ENCODE measurements at regions not wholly inside any gene's neighbourhood (a gene's known extent, or its start where the extent isn't known, plus 50 kb on each side); places are given as distances from the start of the nearest gene placed in this dataset.

- H3K27me3 Mint-ChIP-seq (ENCODE audit: unreplicated experiment) = no peaks in the 10 kb centered on the region
- H3K4me3 Mint-ChIP-seq (ENCODE audit: unreplicated experiment) = no peak overlapping the region
- peaks cover 5% of the 10 kb centered on the region for H3K4me1 Mint-ChIP-seq (ENCODE audit: unreplicated experiment)
- H3K9me3 Mint-ChIP-seq (ENCODE audit: unreplicated experiment) = no peaks in the 10 kb centered on the region
- TF ChIP-seq CTCF (IDR thresholded peaks at IDR 0.05; ENCODE audit: unreplicated experiment) = no peak
- no peak overlapping the region for H3K27ac Mint-ChIP-seq (ENCODE audit: unreplicated experiment)
- no peak for DNase-seq (ENCODE audit: low spot score)
- peaks cover 3% of the 10 kb centered on the region for H3K36me3 Mint-ChIP-seq (ENCODE audit: low read depth, unreplicated experiment)
Measured at GRCh38 chr3:16024548-16024947, 149.9 kb upstream of the GALNT15 start.

GRCh38 chr3:16026753-16027152, 147.7 kb upstream of the GALNT15 start:
- Mint-ChIP-seq H3K4me3 (ENCODE audit: unreplicated experiment) (no peak overlapping the region), H3K9me3 (ENCODE audit: unreplicated experiment) (no peaks in the 10 kb centered on the region), H3K4me1 (ENCODE audit: unreplicated experiment) (peaks cover 5% of the 10 kb centered on the region), H3K27ac (ENCODE audit: unreplicated experiment) (no peak overlapping the region), H3K27me3 (ENCODE audit: unreplicated experiment) (no peaks in the 10 kb centered on the region), H3K36me3 (ENCODE audit: low read depth, unreplicated experiment) (peaks cover 3% of the 10 kb centered on the region)
- TF ChIP-seq CTCF (IDR thresholded peaks at IDR 0.05; ENCODE audit: unreplicated experiment) = no peak
- DNase-seq (ENCODE audit: low spot score) = no peak

GRCh38 chr3:16028604-16029003, 145.9 kb upstream of the GALNT15 start:
- DNase-seq (ENCODE audit: low spot score) = no peak
- Mint-ChIP-seq H3K4me3 (ENCODE audit: unreplicated experiment) (no peak overlapping the region), H3K9me3 (ENCODE audit: unreplicated experiment) (no peaks in the 10 kb centered on the region), H3K27ac (ENCODE audit: unreplicated experiment) (no peak overlapping the region), H3K36me3 (ENCODE audit: low read depth, unreplicated experiment) (peaks cover 3% of the 10 kb centered on the region), H3K4me1 (ENCODE audit: unreplicated experiment) (peaks cover 5% of the 10 kb centered on the region), H3K27me3 (ENCODE audit: unreplicated experiment) (no peaks in the 10 kb centered on the region)
- no peak for TF ChIP-seq CTCF (IDR thresholded peaks at IDR 0.05; ENCODE audit: unreplicated experiment)

GRCh38 chr3:16030342-16030741, 144.1 kb upstream of the GALNT15 start:
- Mint-ChIP-seq H3K4me1 (ENCODE audit: unreplicated experiment) (peaks cover 5% of the 10 kb centered on the region), H3K36me3 (ENCODE audit: low read depth, unreplicated experiment) (no peaks in the 10 kb centered on the region), H3K9me3 (ENCODE audit: unreplicated experiment) (no peaks in the 10 kb centered on the region), H3K27me3 (ENCODE audit: unreplicated experiment) (peaks cover 1% of the 10 kb centered on the region), H3K4me3 (ENCODE audit: unreplicated experiment) (no peak overlapping the region), H3K27ac (ENCODE audit: unreplicated experiment) (no peak overlapping the region)
- no peak for DNase-seq (ENCODE audit: low spot score)
- TF ChIP-seq CTCF (IDR thresholded peaks at IDR 0.05; ENCODE audit: unreplicated experiment) = no peak

GRCh38 chr3:16031434-16031833, 143.0 kb upstream of the GALNT15 start:
- no peak overlapping the region for H3K4me3 Mint-ChIP-seq (ENCODE audit: unreplicated experiment)
- no peak overlapping the region for H3K27ac Mint-ChIP-seq (ENCODE audit: unreplicated experiment)
- DNase-seq (ENCODE audit: low spot score) = no peak
- peaks cover 11% of the 10 kb centered on the region for H3K4me1 Mint-ChIP-seq (ENCODE audit: unreplicated experiment)
- peaks cover 2% of the 10 kb centered on the region for H3K27me3 Mint-ChIP-seq (ENCODE audit: unreplicated experiment)
- H3K36me3 Mint-ChIP-seq (ENCODE audit: low read depth, unreplicated experiment) = no peaks in the 10 kb centered on the region
- H3K9me3 Mint-ChIP-seq (ENCODE audit: unreplicated experiment) = no peaks in the 10 kb centered on the region
- TF ChIP-seq CTCF (IDR thresholded peaks at IDR 0.05; ENCODE audit: unreplicated experiment) = no peak

All from endothelial cell (in vitro differentiated cells).